HG03439 (cell line): ENCODE measurements at regions not wholly inside any gene's neighbourhood (a gene's known extent, or its start where the extent isn't known, plus 50 kb on each side); places are given as distances from the start of the nearest gene placed in this dataset.

Experiments used
- ATAC-seq: cut with Tn5 transposase; IDR thresholded peaks from one replicate; pipeline ENCODE4 v1.9.1; 2021; ENCODE audit warnings: mild to moderate bottlenecking, moderate library complexity; ENCODE audit not compliant: unreplicated experiment

DNA sequence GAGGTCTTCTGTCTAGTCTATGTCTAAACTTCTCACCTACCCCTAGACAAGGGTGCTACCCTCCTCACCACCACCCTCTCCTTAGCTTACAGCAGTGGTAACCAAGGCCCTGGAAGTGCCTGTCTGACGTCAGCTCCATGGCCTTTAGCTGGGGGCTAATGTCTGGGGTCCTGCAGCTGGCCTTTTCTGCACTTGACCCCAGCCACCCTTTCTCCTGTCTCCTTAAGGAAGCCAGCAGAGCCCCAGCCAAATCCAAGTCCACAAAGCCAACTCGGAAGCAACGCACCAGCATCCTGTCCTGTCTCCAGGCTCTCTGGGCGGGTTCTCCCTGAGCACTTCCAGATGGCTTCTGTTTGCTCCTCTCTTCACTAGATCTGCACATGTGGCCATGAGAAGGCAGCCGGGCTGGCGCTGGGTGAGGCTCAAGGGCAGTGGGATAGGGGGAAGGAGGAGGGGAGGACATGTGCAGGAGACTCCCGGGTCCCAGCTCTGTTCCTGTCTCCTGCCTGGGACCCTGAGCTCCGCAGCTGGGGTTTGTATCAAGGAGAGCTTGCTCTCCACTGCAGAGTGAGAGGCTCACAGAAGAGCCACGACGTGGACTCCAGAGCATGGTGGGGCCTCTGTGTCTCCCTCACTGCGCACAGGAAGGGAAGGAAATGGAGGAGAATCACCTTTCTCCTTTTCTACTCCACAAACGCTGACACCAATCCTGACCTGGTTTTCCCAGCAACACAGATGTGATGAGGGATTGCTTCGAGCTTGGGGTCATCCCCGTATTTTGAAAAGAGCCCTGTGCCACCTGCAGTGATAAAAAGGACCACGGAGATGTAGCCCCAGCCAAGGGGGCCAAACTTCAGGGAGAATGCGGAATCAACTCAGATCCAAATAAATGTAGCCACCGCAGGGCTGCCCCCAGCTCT is 204.2 kb downstream of the USP12 start:
- ATAC-seq: no peak

DNA sequence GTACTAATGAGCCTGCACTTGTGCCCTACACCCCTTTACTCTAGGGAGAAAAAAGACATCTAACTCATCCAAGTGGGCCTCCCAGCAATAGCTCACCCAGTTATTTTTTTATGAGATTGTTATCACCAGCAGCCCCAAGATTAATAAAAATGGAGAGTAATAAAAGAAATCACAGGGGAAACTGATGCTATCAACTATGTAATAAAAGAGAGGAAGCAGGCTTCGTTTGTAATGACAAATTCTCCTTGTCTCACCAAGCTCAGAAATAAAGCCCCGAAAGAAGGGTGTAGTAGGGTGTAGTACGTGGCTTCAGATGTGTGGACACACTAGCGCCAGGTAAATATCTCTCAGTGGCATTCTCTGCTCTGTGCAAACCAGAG is 204.9 kb downstream of the USP12 start:
- ATAC-seq: no peak

DNA sequence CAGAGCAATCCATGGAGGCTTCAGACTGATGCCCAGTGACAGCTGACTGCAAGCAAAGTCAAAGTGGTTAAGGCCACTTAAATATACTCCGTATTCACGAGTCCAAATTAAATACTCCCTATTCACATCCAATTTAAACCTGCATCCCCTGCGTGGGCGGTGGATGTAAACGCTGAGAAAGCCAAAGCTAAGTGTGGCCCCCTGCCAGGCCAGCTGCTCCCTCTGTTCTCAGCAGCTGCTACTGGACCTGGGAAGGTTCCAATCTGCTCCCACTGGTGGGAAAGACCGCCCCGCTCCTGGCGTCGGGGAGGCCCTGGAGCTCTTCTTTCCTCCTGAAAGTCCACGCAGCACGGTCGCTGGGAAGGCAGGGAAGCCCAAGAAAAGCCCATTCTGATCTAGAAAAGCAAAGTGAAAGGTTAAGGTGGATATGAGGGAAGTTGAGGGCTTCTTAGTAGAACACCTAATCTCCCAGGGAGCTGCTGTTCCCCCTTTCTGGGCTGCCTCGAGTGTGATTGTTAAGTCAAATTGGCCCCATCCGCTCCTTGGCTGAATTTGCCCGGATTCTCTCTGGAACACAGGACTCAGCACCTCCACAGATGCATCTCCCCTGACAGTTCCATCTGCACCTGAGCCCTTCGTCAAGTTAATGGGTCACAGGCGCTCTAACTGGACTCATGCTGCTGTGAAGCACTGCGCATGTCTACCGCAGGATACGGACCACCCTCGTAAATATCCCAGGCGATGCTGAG is 205.5 kb downstream of the USP12 start:
- ATAC-seq: no peak

DNA sequence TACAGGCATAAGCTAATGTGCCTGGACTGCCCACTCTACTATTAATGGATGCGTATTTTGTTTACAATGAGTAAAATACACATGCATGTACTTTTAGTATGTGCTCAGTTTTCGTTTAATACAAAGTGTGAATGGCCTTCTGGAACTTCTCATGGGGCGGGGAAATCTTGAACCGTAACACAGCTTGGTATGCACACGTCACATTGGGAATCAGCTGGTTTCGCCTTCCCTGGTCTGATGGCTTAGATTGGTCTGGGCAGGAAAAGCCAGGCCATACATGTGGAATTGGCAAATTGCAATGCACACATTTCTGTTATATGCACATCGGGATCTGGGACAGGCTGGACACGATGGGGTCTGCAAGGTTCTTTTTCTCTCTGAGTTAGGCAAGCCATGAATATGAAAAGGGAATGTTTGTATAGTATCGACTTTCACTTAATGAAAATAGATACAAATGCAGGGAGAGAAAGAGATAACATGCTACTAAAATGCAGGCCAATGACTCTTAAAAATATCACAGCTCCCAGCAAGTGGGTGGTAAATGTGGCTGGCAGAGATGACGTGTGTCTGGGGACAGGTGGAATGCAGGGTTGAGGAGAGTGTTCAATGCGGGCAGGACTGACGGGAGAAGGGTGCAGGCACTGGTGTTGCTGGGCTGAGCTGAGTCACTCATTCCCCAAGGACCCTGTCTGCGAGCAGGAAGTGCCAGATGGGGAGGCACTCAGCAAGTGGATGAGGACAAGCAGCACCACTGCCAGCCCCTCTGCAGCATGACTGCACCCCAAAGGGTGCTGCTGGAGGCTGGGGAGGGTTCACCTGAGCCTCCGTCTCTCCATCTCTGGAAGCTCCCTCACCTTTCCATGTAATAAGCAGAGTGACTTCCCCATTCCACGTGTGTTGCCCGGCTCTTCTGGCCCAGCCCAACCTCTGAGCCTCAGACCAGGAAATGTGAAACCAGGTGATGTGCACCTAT is 204.0 kb upstream of the GPR12 start:
- ATAC-seq: no peak

DNA sequence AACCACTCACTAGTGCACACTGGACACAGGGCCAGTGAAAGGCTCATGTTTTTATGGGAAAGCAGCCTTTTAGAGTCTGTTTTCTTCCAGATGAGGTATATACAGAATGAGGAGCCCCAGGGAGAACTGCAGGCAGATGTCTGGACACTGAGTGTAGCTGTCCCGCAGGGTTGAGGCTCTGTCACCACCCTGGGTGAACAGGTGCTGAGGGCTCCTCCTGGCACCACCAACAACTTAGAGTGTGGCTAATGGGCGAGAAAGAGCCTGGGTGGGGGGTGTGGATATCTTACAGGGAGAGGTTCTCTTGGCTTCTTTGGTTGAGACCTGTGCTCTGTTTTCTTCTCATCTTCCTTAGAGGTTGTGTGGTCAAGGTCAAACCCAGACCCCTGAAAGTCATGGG is 202.1 kb upstream of the GPR12 start:
- ATAC-seq: no peak

DNA sequence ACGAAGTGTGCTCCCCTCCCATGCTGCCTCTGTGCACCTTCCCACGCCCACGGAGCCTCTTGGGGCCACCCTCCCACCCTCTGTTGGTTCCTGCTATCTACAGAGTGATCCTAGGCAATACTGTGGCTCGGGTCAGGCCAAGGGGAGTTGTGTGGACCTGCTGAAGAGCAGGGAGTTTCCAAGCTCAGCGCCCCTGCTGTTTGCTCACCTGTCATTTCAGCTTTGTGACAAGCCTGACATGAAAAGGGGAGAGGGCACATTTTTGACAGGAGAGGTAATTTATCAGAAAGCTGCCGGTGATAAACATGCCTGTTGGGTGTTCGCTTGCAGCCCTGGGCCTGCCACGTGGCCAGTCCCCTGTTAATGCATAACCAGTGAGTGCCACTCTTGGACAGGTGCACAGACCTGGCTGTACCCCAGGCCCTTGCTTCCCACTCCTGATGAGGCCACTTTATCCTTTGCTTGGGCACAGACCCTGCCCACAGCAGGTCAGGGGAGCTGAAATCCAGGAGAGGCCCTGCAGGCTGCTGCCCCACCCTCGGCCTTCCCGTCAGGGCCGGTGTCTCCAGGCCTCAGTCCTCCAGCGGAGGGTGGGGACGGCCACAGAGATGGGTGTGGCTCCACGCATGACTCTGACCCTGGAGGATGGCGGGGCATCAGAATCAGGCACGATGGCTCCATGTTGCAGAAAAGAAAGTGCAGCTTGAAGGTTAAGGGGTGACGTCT is 201.5 kb upstream of the GPR12 start:
- ATAC-seq: no peak

DNA sequence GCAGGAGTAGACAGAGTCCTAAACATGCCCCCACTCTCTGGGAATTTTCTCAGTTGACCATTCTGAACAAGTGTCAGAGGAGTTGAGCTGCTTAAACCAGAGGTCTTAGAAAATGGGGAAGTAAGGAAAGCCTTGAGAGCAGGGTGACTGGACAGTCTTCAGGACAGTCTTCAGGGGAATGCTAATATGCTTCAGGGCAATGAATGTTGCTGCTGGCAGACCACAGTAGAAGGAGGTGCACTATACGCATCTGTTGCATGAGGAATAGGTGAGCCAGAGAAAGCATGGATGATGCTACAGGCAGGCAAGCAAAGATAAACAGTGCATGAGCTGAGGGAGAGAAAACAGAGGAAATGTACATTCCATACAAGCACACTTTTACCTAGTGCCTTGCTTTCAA is 196.6 kb upstream of the GPR12 start:
- no peak for ATAC-seq

DNA sequence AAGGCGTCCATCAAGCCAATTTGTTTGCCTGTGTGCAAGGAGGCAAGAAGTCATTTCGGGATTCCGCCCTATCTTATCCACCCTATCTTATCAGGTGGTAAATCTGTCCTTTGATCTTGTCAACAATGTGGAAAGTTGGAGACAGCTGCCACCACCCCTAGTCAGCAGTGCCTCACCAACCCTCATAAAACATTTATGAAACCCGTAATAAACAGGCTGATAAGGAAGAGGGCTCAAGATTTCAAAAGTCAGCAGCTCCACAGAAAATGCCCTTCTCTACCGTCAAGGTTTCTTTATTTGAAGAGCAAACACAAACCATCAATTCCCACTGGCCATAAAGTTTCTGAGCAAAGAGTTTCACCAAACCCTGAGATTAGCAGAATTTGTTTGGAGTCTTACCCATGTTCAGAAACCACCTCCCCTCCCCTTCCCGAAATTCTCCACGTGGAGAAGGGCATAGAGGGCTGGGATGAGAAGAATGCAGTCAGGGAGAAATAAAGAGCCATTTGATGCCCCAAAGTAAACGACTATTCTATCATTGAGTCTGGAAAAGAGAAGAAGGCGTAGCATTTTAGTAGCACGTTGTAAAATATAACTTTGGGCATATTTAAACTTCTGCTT is 196.0 kb upstream of the GPR12 start:
- ATAC-seq: no peak

DNA sequence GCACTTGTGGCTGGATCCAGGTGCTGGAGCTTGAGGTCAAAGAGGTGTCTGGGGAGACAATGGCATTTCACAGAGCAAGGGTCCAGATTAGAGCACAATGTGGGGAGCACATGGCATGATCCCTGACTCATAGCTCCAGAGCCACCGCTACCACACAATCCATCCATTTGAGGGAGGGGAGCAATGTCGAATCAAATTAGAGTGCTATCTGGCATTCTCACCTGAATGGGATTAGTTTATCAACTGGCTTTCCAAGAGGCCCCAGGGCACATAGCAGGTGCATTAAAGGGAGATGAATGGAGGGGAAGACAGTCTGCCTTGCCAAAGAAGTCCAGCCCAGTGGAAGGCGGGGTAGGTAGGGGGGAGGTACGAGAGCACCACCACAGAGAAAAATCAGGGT is 194.4 kb upstream of the GPR12 start:
- ATAC-seq: no peak

DNA sequence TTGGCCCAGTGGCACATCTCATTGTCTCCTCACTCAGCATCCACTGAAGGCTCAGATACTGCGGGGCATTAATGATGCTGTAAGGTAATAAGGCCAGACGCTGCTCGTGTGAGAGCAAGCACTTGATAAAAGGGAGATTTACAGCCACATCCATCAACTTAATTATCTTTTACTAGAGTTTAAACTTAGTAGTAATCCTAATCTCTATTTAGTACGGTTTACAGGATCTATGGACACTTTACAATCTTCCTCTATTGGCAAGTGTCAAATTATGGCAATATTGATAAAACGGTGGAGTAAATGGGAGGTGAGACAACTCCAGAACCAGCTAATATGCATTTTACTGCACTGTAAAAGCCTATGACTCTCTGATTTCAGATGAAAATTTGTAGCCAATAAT is 192.7 kb upstream of the GPR12 start:
- ATAC-seq: no peak

DNA sequence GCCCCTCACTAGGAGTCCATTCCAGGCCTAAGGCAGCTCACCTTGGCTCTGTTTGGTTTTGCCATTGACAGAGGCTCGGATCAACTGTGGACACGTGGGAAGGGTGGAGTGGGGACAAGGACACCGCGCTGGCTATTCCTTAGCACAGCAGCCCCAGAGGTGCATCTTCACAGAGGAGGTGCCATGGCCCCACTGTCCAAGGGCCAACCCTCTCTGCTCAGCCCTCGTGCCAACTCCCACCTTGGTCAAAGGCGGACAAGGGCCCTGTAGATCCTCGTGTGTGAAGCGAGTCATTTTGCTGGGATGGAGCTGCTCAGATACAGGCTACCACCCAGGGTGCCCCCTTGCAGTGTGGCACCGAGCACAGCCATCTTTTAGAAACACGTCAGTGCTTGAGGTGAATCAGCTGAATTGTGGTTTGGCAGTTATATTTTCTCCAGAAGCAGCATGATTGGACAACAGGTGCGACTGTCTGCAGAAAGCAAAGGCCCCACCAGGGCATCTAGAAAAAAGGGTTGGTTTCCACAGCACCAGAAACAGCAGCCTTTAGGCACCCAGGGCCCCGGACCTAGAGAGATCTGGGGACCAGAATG is 192.1 kb upstream of the GPR12 start:
- ATAC-seq: no peak

DNA sequence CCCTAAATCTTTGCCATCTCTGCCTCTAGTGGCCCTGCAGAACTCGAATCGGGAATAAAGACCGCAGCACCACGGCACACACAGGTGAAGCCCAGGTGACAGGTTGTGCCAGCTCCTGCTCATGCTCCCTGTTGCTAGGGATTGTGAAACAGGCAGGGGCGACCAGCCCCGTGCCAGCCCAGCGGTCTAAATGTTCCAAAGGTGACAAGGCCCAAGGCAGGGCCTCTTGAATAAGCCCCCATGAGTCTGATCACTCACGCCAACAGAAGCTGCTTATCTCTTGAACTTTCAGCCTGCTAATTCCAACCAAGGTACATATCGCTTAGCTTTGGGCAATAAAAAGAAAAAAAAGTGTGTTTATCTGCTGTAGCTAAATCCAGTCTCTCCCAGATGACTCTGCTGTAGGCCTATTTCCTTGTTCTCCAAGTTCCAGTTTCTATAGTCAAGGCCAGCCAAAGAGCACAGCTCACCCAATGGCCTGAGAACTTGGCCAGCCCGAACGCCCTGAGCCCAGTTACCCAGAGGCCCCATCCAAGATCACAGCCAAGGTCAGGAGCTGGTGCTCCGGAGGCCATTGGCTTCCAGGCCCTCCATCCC is 191.1 kb upstream of the GPR12 start:
- no peak for ATAC-seq

DNA sequence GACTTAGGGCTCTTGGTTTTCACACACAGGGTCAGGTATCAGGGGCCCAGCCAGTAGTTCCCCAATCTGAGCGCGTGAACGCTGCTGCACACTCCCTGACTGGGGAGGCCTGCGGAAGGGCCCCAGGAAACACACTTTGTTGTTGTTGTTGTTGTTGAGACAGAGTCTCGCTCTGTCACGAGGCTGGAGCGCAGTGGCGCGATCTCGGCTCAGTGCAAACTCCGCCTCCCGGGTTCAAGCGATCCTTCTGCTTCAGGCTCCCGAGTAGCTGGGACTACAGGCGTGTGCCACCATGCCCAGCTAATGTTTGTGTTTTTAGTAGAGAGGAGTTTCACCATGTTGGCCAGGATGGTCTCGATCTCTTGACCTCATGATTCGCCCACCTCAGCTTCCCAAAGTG is 190.4 kb upstream of the GPR12 start:
- ATAC-seq: no peak

DNA sequence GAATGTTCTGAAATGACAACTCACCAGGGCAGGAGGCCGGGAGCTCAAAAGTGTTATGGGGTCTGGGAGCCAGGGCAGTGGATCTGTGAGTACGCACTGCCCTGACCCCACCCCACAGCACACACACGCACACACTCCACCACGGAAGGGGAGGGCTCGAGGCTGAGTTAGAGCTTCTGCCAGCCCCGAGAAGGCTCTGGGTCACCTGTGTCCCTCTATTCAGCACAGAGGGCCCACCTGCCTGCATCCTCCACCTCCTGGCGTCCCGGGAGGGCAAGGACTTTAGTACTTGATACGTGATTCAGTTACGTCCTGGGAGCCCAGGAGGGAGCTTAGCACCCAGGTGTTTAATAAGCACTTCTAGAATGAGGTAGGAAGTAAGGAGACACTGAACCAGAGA is 190.0 kb upstream of the GPR12 start:
- ATAC-seq: no peak

DNA sequence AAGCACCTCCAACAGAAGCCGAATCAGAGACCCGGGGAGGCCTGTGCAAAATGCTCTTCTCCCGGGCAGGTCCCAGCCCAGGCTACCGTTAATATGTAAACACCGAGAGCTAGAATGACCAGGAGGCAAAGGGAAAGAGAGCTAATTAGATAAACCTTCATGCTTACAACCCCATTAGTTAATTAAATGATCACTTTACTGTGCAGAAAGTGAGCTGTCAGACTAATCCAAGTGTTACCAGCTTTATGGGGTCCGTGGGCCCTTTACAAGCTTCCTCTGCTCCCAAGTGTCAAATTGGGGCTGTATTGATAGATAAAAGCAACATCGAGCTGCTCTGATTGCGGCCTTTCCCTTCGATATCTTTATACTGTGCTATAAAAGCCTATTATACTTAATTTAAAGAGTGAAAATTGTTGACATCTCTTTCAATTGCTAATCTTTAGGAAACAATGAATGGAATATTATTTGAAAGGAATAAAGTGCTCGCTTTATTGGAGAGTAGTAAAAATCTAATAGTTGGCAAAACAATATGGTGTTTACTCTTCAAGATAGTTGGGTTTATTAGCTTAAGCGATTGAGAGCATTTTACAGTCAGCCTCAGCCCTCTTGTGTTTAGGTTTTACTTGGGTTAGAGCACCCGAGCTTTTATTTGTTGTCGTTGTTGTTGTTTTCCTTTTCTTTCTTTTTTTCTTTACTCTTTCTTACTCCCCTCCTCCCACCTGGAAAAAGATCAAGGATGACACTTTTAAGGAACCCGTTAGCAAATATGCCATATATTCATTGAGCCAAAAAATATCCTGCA is 189.3 kb upstream of the GPR12 start:
- no peak for ATAC-seq

DNA sequence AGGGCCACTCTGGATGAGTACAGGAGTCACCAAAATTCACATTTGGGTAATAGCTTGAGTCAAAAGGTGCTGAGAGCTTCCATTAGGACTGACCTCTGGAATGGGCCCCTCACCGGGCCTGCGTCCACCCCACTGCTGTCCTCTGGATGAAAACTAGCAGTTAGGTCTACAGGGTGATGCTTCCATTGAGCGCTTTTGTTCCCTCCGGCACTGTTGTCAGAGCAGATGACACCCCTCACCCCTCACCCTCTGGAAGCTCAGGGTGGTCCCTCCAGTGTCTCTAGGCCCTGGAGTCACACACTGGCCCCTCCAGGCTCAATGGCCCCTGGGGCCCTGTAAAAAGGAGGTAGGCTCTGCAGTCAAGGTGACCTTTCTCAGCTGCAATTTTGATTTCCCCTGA is 187.8 kb upstream of the GPR12 start:
- no peak for ATAC-seq

DNA sequence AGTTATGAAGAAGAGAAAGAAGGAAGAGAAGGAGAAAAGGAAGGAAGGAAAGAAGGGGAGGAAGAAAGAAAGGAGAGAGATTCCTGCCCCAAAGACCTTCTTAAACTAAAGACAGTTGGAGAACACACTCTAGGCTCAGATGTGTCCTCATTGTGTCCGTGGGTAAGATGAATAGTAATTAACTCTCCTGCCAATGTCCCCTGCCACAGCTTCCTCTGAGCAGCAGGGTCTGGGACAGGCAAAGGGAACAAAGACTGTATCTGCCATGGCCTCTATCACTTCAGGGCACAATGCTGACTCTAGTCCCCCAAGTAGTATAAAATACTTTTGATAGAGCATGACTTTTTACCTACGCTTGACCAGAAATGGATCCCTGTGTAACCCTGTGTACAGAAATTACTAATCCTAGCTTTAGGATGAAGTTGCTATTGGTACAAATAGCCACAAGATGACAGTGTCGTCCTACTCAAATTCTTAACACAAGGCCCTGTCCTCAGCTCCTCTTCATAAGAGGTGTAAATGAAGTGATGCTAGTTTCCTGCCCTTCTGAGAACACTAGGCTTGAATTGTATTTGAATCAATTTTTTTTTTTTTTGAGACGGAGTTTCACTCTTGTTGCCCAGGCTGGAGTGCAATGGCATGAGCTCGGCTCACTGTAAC is 186.2 kb upstream of the GPR12 start:
- peak; percentile 67 for ATAC-seq

DNA sequence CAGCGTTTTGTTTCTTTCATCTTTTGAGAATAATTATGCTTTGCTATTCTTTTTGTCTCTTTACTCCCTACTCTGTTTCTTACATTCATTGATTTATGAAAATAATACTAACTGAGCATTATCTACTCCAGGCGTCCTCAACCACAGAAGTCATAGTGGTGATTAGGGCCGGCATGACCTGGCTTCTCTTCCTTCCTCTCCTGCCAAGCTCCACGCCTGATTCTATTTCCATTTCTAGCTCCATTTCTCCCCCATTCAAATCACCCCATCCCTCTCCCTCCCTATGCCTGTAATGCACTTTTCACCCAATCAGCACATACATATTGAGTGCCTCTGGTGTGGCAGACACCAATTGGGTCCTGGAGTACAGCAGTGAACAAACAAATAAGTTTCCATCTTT is 183.2 kb upstream of the GPR12 start:
- ATAC-seq: no peak
